ENCODE measurements at regions not wholly inside any gene's neighbourhood (a gene's known extent, or its start where the extent isn't known, plus 50 kb on each side); places are given as distances from the start of the nearest gene placed in this dataset.

GRCh38 chr17:73974536-73974935, 228.9 kb upstream of the RPL38 start:
- TF ChIP-seq, protein P1, sequence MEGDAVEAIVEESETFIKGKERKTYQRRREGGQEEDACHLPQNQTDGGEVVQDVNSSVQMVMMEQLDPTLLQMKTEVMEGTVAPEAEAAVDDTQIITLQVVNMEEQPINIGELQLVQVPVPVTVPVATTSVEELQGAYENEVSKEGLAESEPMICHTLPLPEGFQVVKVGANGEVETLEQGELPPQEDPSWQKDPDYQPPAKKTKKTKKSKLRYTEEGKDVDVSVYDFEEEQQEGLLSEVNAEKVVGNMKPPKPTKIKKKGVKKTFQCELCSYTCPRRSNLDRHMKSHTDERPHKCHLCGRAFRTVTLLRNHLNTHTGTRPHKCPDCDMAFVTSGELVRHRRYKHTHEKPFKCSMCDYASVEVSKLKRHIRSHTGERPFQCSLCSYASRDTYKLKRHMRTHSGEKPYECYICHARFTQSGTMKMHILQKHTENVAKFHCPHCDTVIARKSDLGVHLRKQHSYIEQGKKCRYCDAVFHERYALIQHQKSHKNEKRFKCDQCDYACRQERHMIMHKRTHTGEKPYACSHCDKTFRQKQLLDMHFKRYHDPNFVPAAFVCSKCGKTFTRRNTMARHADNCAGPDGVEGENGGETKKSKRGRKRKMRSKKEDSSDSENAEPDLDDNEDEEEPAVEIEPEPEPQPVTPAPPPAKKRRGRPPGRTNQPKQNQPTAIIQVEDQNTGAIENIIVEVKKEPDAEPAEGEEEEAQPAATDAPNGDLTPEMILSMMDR (IDR thresholded peaks at IDR 0.05), result no peak
- TF ChIP-seq EZH2 (IDR thresholded peaks at IDR 0.05) (no peak), EZH2phosphoT487 (IDR thresholded peaks at IDR 0.05) (no peak)

Data from neural progenitor cell (in vitro differentiated cells).